Neural progenitor cell (in vitro differentiated cells): ENCODE measurements at regions not wholly inside any gene's neighbourhood (a gene's known extent, or its start where the extent isn't known, plus 50 kb on each side); places are given as distances from the start of the nearest gene placed in this dataset.
A peak's percentile ranks its signal among the peaks of the same experiment; 100 is the strongest.

Experiments
- DNase-seq: peaks from one replicate; pipeline ENCODE4 v3.0.0-alpha.2; 2016; ENCODE audit warnings: low spot score
- H2AFZ ChIP-seq: fragments of 200-600 bp; sonication (generic); replicated peaks from 2 replicates; pipeline ENCODE4 v1.6.1; 2016; ENCODE audit warnings: antibody characterized with exemption
- H3F3A ChIP-seq: fragments of 200-600 bp; sonication (generic); 2 replicates; pipeline ENCODE4 v1.6.1; 2016; ENCODE audit warnings: antibody characterized with exemption, low read depth
- H3K27ac ChIP-seq: fragments of 200-600 bp; sonication (generic); 2 replicates; pipeline ENCODE4 v1.5.1; 2016; ENCODE audit warnings: mild to moderate bottlenecking
- H3K27me3 ChIP-seq: fragments of 200-600 bp; sonication (generic); 2 replicates; pipeline ENCODE4 v1.6.1; 2016; ENCODE audit warnings: mild to moderate bottlenecking, moderate library complexity
- H3K36me3 ChIP-seq: fragments of 200-600 bp; sonication (generic); 2 replicates; pipeline ENCODE4 v1.5.1; 2016
- H3K4me1 ChIP-seq: fragments of 200-600 bp; sonication (generic); 2 replicates; pipeline ENCODE4 v1.6.1; 2016; ENCODE audit warnings: mixed run types
- H3K4me2 ChIP-seq: fragments of 200-600 bp; sonication (generic); 2 replicates; pipeline ENCODE4 v1.6.1; 2016
- H3K4me3 ChIP-seq: fragments of 200-600 bp; sonication (generic); 2 replicates; pipeline ENCODE4 v1.5.1; 2016
- H3K79me2 ChIP-seq: fragments of 200-600 bp; sonication (generic); 2 replicates; pipeline ENCODE4 v1.6.1; 2016; ENCODE audit warnings: low read depth
- H3K9ac ChIP-seq: fragments of 200-600 bp; sonication (generic); 2 replicates; pipeline ENCODE4 v1.6.1; 2016
- H3K9me3 ChIP-seq: fragments of 200-600 bp; sonication (generic); 2 replicates; pipeline ENCODE4 v1.5.1; 2016; ENCODE audit warnings: low read depth
- H4K20me1 ChIP-seq: fragments of 200-600 bp; sonication (generic); 2 replicates; pipeline ENCODE4 v1.6.1; 2016; ENCODE audit warnings: low read depth
- H3K27ac Mint-ChIP-seq: 3 replicates; pipeline ENCODE4 v1.8.0; 2021; ENCODE audit warnings: mixed read lengths
- H3K27me3 Mint-ChIP-seq: 2 replicates; pipeline ENCODE4 v1.8.0; 2022; ENCODE audit warnings: low read depth, mild to moderate bottlenecking, inconsistent platforms, moderate library complexity, mixed read lengths; ENCODE audit not compliant: insufficient read depth
- H3K36me3 Mint-ChIP-seq: 3 replicates; pipeline ENCODE4 v1.8.0; 2021; ENCODE audit warnings: mixed read lengths
- H3K4me1 Mint-ChIP-seq: 3 replicates; pipeline ENCODE4 v1.8.0; 2021; ENCODE audit warnings: mixed read lengths
- H3K4me3 Mint-ChIP-seq: 3 replicates; pipeline ENCODE4 v1.8.0; 2021; ENCODE audit warnings: mild to moderate bottlenecking, moderate library complexity, mixed read lengths
- H3K9me3 Mint-ChIP-seq: 3 replicates; pipeline ENCODE4 v1.8.0; 2020; ENCODE audit warnings: mixed read lengths
- CTCF ChIP-seq: fragments of 200-600 bp; sonication (generic); IDR thresholded peaks from 2 replicates; pipeline ENCODE4 v1.5.1; 2017; ENCODE audit warnings: antibody characterized with exemption, mild to moderate bottlenecking
- EZH2 ChIP-seq: fragments of 200-600 bp; sonication (generic); IDR thresholded peaks from 2 replicates; pipeline ENCODE4 v1.6.1; 2017; ENCODE audit warnings: antibody characterized with exemption, mild to moderate bottlenecking, moderate library complexity
- EZH2phosphoT487 ChIP-seq: fragments of 200-600 bp; sonication (generic); IDR thresholded peaks from 2 replicates; pipeline ENCODE4 v1.6.1; 2017; ENCODE audit warnings: antibody characterized with exemption

DNA sequence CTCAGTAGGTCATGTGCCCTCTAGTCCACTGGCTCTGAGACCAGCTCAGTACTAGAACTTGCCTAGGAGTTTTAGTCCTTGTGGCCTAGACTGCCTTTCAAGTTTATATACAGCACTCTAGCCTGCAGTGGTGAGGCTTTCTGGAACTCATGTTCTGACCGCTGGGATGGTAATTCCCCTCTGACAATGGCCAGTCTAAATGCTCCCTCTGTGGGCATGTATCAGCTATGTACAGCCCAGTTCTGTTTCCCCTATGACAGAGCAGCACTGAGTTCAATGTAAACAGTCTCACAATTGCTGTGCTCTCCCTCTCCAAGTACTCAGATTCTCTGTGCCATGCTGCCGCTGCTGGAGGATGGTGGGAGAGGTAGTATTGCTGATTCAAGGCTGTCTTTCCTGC, 68.6 kb upstream of the SLC27A6 start:
- Histone ChIP-seq H2AFZ (no peak overlapping the region), H3K4me2 (no peak overlapping the region), H3K27ac (no peak overlapping the region), H4K20me1 (no peaks in the 10 kb centered on the region), H3K27me3 (no peaks in the 10 kb centered on the region), H3K4me3 (no peak overlapping the region), H3K4me1 (no peaks in the 10 kb centered on the region), H3K36me3 (no peaks in the 10 kb centered on the region), H3F3A (no peaks in the 10 kb centered on the region), H3K79me2 (no peaks in the 10 kb centered on the region), H3K9me3 (no peaks in the 10 kb centered on the region), H3K9ac (no peak overlapping the region)
- H3K27ac Mint-ChIP-seq = no peak overlapping the region
- no peak for TF ChIP-seq EZH2phosphoT487
- TF ChIP-seq CTCF = no peak
- no peak for TF ChIP-seq EZH2
- H3K4me3 Mint-ChIP-seq = no peak overlapping the region
- H3K27me3 Mint-ChIP-seq = no peaks in the 10 kb centered on the region
- H3K36me3 Mint-ChIP-seq = no peaks in the 10 kb centered on the region
- peaks cover 4% of the 10 kb centered on the region for H3K9me3 Mint-ChIP-seq
- no peaks in the 10 kb centered on the region for H3K4me1 Mint-ChIP-seq
- no peak for DNase-seq

DNA sequence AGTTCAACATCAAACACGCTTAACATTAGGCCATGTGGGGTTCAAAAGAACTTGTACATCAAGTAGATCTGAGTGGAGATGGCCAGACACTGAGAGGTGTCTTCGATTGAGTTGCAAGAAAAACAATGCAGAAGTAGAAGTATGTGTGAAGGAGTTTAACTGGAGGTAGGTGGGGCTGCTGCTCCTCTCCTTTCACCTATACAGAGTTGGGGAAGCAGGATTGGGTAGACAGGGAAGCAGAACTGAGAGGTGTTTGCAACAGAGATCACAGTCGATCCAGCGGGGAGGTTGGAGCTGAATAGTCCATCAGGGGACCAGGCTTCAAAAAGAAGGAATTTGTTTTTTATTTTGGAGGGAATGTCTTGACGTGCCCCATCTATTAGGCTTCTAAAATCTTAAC, 61.7 kb upstream of the SLC27A6 start:
- Histone ChIP-seq H3K36me3 (no peaks in the 10 kb centered on the region), H3K79me2 (no peaks in the 10 kb centered on the region), H3F3A (no peaks in the 10 kb centered on the region), H3K9ac (no peak overlapping the region), H3K4me1 (peaks cover 7% of the 10 kb centered on the region), H2AFZ (no peak overlapping the region), H3K4me3 (no peak overlapping the region), H3K4me2 (no peak overlapping the region), H3K27me3 (no peaks in the 10 kb centered on the region), H3K9me3 (no peaks in the 10 kb centered on the region), H4K20me1 (no peaks in the 10 kb centered on the region), H3K27ac (no peak overlapping the region)
- H3K4me3 Mint-ChIP-seq = no peak overlapping the region
- TF ChIP-seq EZH2phosphoT487 = no peak
- TF ChIP-seq CTCF = no peak
- TF ChIP-seq EZH2 = no peak
- H3K9me3 Mint-ChIP-seq = no peaks in the 10 kb centered on the region
- H3K27ac Mint-ChIP-seq = no peak overlapping the region
- no peaks in the 10 kb centered on the region for H3K27me3 Mint-ChIP-seq
- peaks cover 8% of the 10 kb centered on the region for H3K4me1 Mint-ChIP-seq
- no peaks in the 10 kb centered on the region for H3K36me3 Mint-ChIP-seq
- DNase-seq = no peak

DNA sequence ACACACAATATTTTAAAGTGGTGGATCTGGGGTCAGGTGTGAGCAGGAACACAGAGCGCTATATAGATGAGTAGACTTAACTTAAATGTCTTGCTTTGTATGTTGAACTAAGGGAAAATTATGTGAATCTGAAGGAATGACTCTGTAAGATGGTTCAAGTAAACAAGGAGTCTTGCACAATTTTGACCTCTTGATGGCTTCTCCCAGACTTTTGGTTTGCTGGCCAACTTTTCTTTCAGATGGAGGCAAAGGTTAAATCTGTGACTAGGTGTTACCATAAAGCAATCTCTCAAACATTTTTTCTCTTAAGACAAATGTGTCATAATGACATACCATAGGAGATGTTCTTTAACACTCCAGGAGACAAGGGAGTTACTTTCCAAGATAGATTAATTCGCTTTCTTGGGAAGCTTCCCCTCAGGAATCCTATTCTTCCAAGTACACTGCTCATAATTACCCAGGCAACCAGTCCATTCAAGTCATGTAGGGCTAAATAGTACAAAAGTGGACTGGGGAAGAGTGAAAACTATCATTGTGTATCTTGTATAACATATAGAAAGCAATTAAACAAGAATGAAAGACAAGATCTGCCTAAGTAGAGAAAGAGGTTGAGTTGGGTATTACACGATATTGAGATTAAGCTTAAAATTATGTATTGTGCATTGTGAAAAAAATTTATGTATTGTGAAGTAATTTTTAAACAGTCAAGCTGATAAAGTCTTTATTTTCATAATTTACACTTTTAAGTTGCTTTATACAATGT, 60.3 kb upstream of the SLC27A6 start:
- Mint-ChIP-seq H3K4me3 (no peak overlapping the region), H3K36me3 (no peaks in the 10 kb centered on the region)

More for the DNA sequence above, 60.3 kb upstream of the SLC27A6 start:
- Histone ChIP-seq H3F3A (no peaks in the 10 kb centered on the region), H3K36me3 (no peaks in the 10 kb centered on the region), H3K4me3 (no peak overlapping the region), H4K20me1 (no peaks in the 10 kb centered on the region), H3K4me2 (peak overlapping the region; percentile 12), H3K4me1 (peaks cover 7% of the 10 kb centered on the region), H3K27me3 (no peaks in the 10 kb centered on the region), H2AFZ (no peak overlapping the region), H3K79me2 (no peaks in the 10 kb centered on the region), H3K27ac (no peak overlapping the region), H3K9me3 (no peaks in the 10 kb centered on the region), H3K9ac (no peak overlapping the region)
- TF ChIP-seq CTCF = no peak
- TF ChIP-seq EZH2phosphoT487 = no peak
- TF ChIP-seq EZH2 = no peak
- Mint-ChIP-seq H3K4me1 (peaks cover 8% of the 10 kb centered on the region), H3K9me3 (no peaks in the 10 kb centered on the region), H3K27ac (no peak overlapping the region), H3K27me3 (no peaks in the 10 kb centered on the region)
- peak; percentile 6 for DNase-seq
